HG03378 (cell line): ENCODE measurements at regions not wholly inside any gene's neighbourhood (a gene's known extent, or its start where the extent isn't known, plus 50 kb on each side); places are given as distances from the start of the nearest gene placed in this dataset.
"Not testable (repeated sequence)": the region's sequence is repeated elsewhere in the genome, so short reads cannot be mapped to it uniquely, and the experiment has no call there.

Experiments used
- ATAC-seq: cut with Tn5 transposase; IDR thresholded peaks from one replicate; pipeline ENCODE4 v1.9.1; 2021; ENCODE audit warnings: mild to moderate bottlenecking, moderate library complexity; ENCODE audit not compliant: unreplicated experiment

DNA sequence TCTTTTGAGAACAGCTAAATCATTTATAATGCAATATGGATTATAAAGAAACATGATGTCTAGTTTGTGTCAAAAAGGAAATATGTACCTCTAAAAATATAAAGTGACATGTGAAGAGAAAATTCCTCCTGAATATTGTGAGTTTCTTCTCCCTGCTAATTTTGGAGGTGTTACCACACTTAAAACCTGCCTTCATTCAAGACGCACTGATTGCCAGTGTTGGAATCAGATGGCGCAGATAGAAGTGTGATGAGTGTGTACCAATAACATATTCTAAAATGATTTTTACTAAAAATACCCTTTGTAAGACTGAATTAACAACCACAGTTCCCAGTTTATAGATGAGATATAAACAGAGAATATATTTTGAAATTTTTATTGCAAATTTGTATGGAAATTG lies 681.8 kb upstream of the LRATD1 start:
- no peak for ATAC-seq

DNA sequence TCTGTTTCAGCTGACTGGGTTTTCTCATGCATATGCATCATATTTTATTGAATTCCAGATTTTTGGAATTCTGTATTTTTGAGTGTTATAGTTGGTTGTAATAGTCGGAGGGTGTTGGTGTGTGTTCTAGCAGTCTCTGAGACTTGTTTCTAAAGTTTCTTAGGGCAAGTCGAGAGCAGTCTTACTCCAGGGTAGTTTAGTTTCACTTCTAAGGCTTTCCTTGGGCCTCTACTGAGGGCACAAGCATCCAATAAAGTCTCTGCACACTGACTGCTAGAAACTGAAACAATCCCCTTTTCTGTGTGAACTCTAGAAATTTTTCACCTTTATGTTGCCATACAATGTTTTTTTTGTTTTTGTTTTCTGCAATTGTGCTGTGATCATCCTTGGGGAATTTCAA lies 663.7 kb upstream of the LRATD1 start:
- ATAC-seq: no peak

DNA sequence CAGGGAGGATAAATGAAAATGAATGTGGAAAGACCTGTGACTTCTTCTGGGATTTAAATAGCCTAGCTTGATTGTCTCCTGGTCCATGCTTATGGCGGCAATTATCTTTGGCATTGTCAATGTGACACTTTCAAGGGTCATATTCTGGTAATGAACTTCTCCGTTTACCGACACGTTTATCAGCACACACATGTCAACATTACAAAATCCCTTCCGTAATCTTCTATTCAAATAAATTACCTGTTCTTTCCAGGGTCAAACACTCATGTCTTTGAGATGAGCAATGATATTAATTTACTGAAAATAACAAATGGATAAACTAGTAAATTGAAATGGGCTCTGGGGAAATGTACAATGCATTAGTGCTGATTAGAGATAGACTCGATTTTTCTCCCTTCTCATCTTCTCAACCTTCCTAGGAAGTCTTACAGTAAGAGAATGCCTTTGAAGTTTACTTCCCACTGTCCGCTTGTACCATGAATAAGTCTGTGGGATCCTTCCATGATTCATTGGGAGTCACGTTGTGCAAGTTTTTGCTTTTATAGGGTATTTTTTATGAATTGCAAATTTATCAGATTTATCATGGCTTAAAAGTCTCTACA lies 646.3 kb upstream of the LRATD1 start:
- ATAC-seq: no peak

DNA sequence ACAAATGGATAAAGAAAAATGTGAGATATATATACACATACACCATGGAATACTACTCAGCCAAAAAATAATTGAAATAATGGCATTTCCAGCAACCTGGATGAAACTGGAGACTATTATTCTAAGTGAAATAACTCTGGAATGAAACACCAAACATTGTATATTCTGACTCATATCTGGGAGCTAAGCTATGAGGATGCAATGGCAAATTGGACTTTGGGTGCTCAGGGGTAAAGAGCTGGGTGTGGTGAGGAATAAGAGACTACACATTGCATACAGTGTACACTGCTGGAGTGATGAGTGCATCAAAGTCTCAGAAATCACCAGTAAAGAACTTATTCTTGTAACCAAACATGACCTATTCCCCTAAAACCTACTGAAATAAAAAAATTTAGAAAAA lies 636.0 kb upstream of the LRATD1 start:
- no peak for ATAC-seq

DNA sequence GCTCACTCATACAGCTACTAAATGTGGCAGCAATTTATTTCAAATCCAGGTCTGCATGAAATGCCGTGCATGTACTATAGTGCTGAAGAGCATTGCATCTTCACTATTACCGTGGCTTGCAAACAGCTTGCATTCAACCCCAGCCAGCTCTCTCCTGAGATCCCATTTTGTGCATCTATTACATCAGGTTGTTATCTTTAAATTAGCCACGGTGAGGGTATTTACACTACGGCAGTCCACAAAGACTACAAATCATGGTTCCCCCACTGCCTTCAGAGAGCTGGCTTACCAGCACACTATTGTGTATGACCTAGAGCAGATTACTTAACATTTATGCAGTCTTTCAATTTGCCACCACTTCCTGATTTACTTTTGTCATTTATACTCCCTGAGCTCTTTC lies 621.3 kb upstream of the LRATD1 start:
- no peak for ATAC-seq

DNA sequence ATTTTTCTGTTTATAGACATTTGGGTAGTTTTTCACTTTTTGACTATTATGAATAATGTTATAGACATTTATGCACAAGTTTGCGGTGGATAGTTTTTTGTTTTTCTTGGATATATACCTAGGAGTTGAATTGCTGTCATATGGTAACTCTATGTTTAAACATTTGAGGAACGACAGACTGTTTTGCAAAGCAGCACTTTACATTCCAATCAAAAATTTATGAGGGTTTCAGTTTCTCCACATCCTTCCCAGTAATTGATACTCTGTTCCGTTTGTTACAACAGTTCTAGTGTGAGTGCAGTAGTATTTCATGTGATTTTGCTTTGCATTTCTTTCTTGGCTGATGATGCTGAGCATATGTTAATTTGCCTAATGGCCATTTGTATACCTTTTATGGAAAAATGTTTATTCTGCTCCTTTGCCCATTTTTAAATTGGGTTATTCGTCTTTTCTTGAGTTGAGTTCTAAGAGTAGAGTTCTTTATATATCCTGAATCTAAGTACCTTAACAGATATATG lies 617.3 kb upstream of the LRATD1 start:
- no peak for ATAC-seq

DNA sequence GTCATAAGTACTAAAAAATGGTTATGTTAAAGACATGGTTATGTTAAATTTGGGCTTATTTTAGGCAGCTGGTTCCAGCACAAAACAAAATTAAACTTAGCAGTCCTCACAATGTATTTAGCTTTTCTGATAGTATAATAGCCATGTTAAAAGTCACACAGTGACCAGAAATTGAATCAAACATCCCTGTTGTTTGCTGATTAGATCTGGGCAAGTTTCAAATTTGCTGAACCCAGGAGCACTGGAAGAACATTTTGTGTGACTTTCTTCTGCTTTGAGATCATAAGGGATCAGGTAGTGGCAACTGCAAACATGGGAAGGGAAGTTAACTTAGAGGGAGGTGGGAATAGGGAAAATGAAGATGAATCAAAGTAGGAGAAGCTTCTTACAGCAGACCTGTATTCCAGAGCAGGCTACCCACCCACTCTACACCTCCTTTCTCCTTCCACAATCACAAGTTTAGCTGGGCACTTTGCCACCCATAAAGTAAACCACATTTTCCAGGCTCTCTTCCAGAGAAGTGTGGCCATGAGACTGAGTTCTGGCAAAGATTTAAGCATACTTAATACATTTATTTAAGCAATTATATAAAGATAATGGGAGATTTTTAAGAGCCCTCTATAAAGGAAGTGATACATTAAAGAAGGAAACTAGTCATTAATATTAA lies 616.1 kb upstream of the LRATD1 start:
- no peak for ATAC-seq

DNA sequence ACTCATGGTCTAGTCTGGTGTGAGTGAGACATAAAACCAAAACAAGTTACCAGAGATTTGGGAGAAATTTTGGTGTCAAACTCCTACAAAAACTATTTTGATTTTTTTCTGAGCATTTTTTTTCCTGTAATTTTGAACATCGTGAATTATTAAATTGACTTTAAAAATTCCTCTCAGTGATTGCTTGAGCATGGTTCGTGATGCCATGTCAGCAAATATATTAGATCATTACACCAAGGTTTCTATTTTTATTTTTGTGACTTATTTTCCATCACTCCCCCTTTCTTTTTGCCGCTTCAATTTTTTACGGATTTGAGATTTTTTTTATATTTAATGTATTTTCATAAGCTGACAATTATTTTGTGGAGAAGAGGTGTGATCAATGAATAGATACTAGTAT lies 613.9 kb upstream of the LRATD1 start:
- no peak for ATAC-seq

DNA sequence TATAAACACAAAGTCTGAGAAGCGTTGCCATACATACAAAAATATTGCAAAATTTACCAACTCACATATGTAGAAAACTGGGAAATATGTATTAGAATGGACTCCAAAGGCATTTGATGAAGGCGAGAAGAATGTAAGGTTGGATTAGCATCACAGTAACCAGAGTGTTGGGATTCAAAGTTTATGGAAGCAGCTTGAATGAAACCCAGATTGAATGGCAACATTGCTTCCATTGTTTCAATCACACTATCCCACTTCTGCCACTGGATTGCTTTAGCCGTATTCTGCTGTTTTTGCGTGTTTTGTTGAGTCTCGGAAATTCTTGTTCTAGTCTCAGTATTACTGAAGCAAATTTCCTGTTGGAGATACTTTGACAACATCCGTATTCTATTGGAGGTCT lies 609.0 kb upstream of the LRATD1 start:
- ATAC-seq: no peak

DNA sequence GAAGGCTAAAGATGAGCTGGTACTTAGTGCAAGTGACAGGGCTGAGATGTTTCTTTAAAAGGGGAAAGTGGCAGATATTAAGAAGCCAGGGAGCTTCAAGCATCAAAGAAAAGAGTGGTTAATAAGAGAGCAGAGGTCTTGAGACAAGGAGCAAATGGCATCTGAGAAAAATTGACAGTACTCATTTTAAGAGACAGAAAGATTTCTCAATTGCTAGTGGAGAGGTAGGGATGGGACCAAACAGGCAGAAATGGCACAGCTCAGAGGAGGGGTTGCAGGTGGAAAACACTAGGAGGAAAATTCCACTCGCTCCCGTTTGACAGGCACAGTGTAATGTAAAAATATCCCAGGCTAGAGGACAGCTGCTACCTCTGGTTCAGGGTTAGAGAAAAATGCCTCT lies 593.4 kb upstream of the LRATD1 start:
- ATAC-seq: no peak

DNA sequence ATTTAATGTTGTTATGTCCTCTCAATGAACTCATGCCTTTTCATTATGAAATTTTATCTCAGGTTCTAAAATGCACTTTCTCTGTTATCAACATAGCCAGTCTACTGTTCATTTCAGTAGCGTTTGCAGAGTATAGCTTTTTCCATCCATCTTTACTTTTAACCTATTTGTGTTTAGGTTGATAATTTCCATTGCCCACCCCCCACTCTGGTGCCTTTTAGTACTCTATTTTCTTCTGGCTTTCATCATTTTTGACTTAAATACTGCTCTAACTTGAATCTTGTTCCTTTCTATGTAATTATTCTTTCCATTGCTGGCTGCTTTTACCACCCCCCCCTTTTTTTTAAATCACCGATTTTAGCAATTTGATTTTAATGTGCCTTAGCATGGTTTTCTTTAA lies 585.0 kb upstream of the LRATD1 start:
- ATAC-seq: no peak

DNA sequence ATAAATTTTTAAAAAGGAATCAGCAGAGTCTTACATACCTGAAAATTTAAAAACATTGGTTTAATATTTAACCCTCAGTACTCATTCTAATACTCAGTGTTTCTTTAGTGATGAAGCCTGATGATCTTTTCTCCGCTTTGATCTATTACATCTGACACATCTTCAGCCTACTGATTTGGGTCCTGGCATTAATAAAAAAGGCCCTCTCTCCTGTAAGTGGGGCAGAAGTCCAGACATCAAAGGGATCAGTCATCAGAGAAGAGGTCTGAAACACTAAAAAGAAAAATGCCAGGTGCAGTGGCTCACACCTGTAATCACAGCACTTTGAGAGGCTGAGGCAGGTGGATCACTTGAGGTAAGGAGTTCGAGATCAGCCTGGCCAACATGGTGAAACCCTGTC lies 581.1 kb upstream of the LRATD1 start:
- no peak for ATAC-seq

DNA sequence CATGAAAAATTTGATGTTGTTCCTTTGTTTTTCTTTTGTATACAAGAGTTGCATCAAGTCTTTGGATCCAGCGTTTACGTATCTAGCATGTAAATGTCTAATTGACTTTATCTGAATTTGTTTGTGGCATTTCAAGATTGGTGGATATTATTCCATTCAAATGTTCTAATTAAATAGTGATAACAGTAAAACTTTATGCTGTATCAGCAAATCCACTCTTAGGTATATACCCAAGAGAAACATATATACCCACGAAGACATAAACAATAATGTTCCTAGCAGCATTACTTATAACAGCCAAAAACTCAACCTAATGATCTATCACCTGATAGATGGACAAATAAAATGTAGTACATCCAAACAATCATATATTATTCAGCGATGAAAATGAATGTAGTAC lies 579.4 kb upstream of the LRATD1 start:
- ATAC-seq: no peak

DNA sequence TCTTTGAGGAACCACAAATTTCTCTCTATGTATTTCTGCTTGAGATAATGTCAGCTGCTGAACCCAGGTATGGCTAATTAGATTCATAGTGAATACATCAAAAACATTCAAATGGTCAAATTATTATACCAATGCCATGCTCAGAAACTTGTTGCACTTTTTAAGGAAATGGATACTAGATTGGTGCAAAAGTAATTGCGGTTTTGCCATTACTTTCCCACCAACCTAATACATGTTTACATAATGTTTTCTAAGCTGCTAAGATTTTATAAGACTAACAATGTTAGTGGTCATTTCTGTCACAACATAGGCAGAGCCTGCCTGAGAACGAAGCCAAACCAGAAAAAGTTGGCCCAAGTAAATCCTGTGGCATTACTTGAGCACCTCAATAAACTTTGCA lies 568.2 kb upstream of the LRATD1 start:
- no peak for ATAC-seq

DNA sequence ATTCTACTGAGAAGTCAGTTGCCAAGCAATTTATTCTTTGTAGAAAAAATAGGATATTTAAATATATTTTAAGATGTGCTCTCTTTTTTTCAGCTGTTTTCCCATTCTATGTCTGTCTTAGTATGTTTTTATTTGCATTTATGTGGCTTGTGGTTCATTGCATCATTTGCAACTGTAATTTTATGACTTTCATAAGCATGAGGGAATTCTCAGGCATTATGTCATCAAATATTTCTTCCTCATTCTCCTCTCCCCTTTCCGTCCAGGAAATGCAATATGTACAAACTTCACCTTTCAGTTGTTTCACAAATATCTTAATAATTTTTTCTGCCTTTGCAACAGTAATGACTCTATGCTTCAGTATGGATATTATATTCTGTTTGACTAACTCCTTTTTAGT lies 560.2 kb upstream of the LRATD1 start:
- no peak for ATAC-seq

DNA sequence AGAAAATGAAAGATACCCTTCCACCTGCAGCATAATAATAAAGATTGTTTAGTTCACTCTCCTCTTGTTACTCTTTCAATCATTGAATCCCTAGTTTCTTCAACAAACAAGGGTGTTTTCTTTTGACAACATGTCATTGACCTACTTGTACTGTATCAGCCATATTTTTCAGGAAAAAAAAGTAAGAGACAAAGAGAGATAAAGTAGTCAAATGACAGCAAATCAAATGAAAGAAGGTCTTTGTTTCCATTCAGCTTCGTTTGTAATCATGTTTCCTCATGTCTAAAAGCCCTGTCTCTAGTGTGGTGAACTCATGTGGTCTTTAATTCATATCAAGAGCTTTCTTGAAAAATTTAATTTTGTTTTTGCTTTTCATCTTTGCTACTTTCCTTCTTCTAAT lies 557.8 kb upstream of the LRATD1 start:
- ATAC-seq: no peak

DNA sequence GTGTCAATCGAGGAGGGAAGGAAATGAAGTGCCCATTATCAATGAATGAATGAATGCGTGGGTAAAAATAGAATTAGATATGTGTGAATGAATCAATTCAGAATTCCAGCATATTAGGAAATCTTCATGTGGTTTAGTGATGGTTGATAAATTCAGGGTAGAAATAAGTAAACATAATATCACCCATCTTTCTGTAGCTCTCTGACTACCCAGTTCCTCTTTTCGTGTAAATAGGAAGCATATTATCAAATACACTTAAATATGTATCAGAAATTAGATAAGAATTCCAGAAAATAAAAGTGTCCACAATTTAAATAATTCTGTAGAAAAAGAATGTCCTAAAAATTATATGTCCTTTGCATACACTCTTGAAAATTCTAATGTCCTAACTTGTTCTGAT lies 552.9 kb upstream of the LRATD1 start:
- ATAC-seq: no peak

DNA sequence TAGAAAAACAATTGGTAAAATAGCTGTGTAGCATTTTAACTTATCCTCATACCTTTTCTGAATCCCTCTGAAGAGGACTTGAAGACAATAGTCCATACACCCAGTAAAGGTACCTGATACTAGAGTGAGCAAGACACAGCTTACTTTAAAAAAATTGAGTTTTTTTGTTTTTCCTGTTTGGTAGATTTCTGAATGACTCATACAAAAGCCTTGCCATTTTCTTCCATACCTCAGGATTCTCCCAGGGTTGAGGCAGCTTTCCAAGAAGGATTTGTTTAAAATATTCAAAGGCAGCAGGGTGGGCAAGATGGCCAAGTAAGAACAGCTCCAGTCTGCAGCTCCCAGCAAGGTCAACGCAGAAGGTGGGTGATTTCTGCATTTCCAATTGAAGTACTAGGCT lies 551.0 kb upstream of the LRATD1 start:
- ATAC-seq: no peak

DNA sequence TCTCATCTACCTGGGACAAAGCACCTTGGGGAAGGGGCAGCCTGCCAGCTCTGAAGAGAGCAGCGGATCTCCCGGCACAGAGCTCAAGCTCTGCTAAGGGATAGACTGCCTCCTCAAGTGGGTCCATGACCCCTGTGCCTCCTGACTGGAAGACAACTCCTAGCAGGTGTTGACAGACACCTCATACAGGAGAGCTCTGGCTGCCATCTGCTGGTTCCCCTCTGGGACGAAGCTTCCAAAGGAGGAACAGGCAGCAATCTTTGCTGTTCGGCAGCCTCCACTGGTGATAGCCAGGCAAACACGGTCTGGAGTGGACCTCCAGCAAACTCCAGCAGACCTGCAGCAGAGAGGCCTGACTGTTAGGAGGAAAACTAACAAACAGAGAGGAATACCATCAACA lies 549.9 kb upstream of the LRATD1 start:
- no peak for ATAC-seq

DNA sequence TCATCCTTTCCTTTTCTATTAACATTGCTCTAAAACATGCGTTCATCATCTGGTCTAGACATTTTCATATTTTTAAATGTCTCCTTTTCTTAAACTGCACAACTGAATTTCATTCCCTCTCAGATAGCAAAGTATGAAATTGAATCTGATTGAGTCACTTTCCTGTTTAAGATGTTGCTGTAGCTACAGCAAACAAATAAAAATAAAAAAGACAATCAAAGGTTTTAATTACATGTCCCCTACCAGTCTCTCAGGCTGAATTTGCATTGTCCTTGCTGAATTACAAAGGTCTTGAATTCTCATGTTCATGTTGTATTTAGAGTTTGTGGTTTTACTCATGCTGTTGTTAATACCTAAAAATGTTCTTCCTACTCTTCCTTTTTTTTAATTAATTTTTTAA lies 537.9 kb upstream of the LRATD1 start:
- ATAC-seq: no peak

DNA sequence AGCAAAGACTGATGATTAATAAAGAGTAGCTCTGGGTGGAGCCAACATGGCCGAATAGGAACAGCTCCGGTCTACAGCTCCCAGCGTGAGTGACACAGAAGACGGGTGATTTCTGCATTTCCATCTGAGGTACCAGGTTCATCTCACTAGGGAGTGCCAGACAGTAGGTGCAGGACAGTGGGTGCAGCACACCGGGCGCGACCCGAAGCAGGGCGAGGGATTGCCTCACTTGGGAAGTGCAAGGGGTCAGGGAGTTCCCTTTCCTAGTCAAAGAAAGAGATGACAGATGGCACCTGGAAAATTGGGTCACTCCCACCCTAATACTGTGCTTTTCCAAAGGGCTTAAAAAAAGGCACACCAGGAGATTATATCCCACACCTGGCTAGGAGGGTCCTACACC lies 533.4 kb upstream of the LRATD1 start:
- ATAC-seq: not testable (repeated sequence)

DNA sequence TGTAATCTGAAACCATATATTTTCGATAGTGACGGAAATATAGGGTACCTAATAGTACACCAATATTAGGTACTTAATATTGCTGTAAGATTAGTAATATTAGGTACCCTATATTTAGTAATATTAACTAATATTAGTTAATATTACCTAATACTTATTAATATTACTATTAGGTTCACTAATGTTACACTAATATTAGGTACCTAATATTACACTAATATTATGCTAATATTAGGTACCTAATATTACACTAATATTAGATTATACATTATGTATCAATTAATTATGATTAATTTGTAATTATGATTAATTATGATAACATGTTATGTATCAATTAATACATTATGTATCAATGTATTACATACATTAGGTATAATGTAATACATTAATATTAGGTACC lies 518.2 kb upstream of the LRATD1 start:
- no peak for ATAC-seq

DNA sequence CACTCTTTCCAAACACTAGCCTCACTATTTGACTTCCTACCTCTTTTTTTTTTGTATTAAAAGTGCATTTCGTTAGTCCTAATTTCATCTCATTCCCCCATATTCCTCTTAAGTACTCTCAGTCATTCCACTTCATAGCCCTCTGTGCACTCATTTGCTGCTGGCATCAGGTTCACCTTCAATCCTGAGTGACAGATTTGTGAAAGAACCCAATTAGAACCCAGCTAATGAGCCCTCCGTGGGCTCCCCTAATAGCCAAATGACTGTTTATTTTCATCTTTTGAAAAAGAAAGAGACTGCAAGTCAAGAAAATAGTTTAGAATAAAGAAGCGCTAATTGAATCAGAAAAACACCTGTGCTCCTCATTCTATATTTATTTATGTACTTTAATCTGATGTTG lies 512.1 kb upstream of the LRATD1 start:
- ATAC-seq: no peak
